ENCODE measurements at regions not wholly inside any gene's neighbourhood (a gene's known extent, or its start where the extent isn't known, plus 50 kb on each side); places are given as distances from the start of the nearest gene placed in this dataset.

GRCh38 chr3:76986876-76987474, 52.9 kb upstream of the ROBO2 start:
- Mint-ChIP-seq H3K27ac (no peak overlapping the region), H3K27me3 (no peaks in the 10 kb centered on the region), H3K36me3 (no peaks in the 10 kb centered on the region), H3K4me1 (no peaks in the 10 kb centered on the region), H3K9me3 (ENCODE audit: low read depth) (peaks cover 2% of the 10 kb centered on the region), H3K4me3 (no peak overlapping the region)
- no peak for DNase-seq
- CTCF ChIA-PET, result no interaction called here
- ATAC-seq, result no peak
